GM12878 (cell line): ENCODE measurements at regions not wholly inside any gene's neighbourhood (a gene's known extent, or its start where the extent isn't known, plus 50 kb on each side); places are given as distances from the start of the nearest gene placed in this dataset.

ENCODE experiments used
- ELK1 ChIP-seq: IDR thresholded peaks from 2 replicates; pipeline ENCODE4 v1.6.1; 2012; ENCODE audit warnings: low read depth, low read length, improper control_type of control experiment
- FOXM1 ChIP-seq: IDR thresholded peaks from 2 replicates; pipeline ENCODE4 v1.6.1; 2012; ENCODE audit warnings: low read depth, mild to moderate bottlenecking, inconsistent platforms, low read length, moderate library complexity
- JUNB ChIP-seq: IDR thresholded peaks from 2 replicates; pipeline ENCODE4 v1.6.1; 2016; ENCODE audit warnings: antibody characterized with exemption, mild to moderate bottlenecking
- JUND ChIP-seq: IDR thresholded peaks from 2 replicates; pipeline ENCODE4 v1.6.1; 2012; ENCODE audit warnings: low read depth, mild to moderate bottlenecking, low read length, improper control_type of control experiment, moderate library complexity
- MXI1 ChIP-seq: fragments of 150-350 bp; IDR thresholded peaks from 2 replicates; pipeline ENCODE4 v1.6.1; 2011; ENCODE audit warnings: low read depth, mild to moderate bottlenecking, inconsistent platforms, low read length, improper control_type of control experiment
- SIN3A ChIP-seq: IDR thresholded peaks from 2 replicates; pipeline ENCODE4 v1.6.1; 2012; ENCODE audit warnings: low read depth, low read length, improper control_type of control experiment
- ZNF24 ChIP-seq: fragments of 450-650 bp; IDR thresholded peaks from 2 replicates; pipeline ENCODE4 v1.6.1; 2017; ENCODE audit warnings: antibody characterized with exemption, mild to moderate bottlenecking
- TF ChIP-seq, protein P1 (sequence below), 3 experiments: IDR thresholded peaks in 2 of 3; conservative IDR thresholded peaks in 1 of 3; 2 replicates each; pipeline ENCODE4 v1.5.1; 2011; ENCODE audit warnings: low read depth in 3 of 3, low read length in 3 of 3, mild to moderate bottlenecking in 3 of 3, control low read depth in 2 of 3, moderate library complexity in 2 of 3, inconsistent platforms in 1 of 3, mixed read lengths in 1 of 3; ENCODE audit not compliant: control insufficient read depth in 2 of 3, insufficient read depth in 1 of 3; ENCODE audit errors: extremely low read depth in 1 of 3
- TF ChIP-seq, protein P2 (sequence below): fragments of 450-650 bp; IDR thresholded peaks from 2 replicates; pipeline ENCODE4 v1.6.1; 2018; ENCODE audit warnings: mild to moderate bottlenecking, low read depth, moderate library complexity; ENCODE audit not compliant: partially characterized antibody

- TF ChIP-seq JUNB, result no peak
- TF ChIP-seq JUND, result no peak
- TF ChIP-seq ZNF24, result no peak
- TF ChIP-seq, protein P1, sequence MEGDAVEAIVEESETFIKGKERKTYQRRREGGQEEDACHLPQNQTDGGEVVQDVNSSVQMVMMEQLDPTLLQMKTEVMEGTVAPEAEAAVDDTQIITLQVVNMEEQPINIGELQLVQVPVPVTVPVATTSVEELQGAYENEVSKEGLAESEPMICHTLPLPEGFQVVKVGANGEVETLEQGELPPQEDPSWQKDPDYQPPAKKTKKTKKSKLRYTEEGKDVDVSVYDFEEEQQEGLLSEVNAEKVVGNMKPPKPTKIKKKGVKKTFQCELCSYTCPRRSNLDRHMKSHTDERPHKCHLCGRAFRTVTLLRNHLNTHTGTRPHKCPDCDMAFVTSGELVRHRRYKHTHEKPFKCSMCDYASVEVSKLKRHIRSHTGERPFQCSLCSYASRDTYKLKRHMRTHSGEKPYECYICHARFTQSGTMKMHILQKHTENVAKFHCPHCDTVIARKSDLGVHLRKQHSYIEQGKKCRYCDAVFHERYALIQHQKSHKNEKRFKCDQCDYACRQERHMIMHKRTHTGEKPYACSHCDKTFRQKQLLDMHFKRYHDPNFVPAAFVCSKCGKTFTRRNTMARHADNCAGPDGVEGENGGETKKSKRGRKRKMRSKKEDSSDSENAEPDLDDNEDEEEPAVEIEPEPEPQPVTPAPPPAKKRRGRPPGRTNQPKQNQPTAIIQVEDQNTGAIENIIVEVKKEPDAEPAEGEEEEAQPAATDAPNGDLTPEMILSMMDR (IDR thresholded peaks at IDR 0.05 in 2 of 3, conservative IDR thresholded peaks at IDR 0.05 in 1 of 3; ENCODE audit: control insufficient read depth in 2 of 3, extremely low read depth in 1 of 3, insufficient read depth in 1 of 3, low read depth in 3 of 3, low read length in 3 of 3), result no peak
- no peak for TF ChIP-seq ELK1
- TF ChIP-seq SIN3A, result no peak
- TF ChIP-seq, protein P2, sequence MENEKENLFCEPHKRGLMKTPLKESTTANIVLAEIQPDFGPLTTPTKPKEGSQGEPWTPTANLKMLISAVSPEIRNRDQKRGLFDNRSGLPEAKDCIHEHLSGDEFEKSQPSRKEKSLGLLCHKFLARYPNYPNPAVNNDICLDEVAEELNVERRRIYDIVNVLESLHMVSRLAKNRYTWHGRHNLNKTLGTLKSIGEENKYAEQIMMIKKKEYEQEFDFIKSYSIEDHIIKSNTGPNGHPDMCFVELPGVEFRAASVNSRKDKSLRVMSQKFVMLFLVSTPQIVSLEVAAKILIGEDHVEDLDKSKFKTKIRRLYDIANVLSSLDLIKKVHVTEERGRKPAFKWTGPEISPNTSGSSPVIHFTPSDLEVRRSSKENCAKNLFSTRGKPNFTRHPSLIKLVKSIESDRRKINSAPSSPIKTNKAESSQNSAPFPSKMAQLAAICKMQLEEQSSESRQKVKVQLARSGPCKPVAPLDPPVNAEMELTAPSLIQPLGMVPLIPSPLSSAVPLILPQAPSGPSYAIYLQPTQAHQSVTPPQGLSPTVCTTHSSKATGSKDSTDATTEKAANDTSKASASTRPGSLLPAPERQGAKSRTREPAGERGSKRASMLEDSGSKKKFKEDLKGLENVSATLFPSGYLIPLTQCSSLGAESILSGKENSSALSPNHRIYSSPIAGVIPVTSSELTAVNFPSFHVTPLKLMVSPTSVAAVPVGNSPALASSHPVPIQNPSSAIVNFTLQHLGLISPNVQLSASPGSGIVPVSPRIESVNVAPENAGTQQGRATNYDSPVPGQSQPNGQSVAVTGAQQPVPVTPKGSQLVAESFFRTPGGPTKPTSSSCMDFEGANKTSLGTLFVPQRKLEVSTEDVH, result no peak
- TF ChIP-seq MXI1, result no peak
- TF ChIP-seq FOXM1, result no peak
Measured at GRCh38 chr16:80287674-80288073, 253.1 kb upstream of the DYNLRB2 start.
